ENCODE measurements at regions not wholly inside any gene's neighbourhood (a gene's known extent, or its start where the extent isn't known, plus 50 kb on each side); places are given as distances from the start of the nearest gene placed in this dataset.
"Not testable (repeated sequence)": the region's sequence is repeated elsewhere in the genome, so short reads cannot be mapped to it uniquely, and the experiment has no call there.

GRCh38 chr2:111316881-111317549 lies 196.3 kb downstream of the BCL2L11 start:
- H3K9me3 ChIP-seq (ENCODE audit: control insufficient read depth in 1 of 2, insufficient read depth in 1 of 2, low read depth in 1 of 2, low read length in 2 of 2); intact Hi-C loops (cut with micrococcal nuclease); RAD21 ChIA-PET (ENCODE audit: low non-redundant PET in 1 of 2, low total read pairs in 2 of 2, uncharacterized antibody in 2 of 2, unreplicated experiment in 2 of 2); H3K4me3 ChIP-seq (replicated peaks in 1 of 2; ENCODE audit: low read depth in 1 of 2, low read length in 2 of 2); H2AFZ ChIP-seq (ENCODE audit: low read depth, low read length, poor library complexity, severe bottlenecking); H3K36me3 ChIP-seq (ENCODE audit: control insufficient read depth in 1 of 2, insufficient read depth in 2 of 2, low read length in 2 of 2); H4K20me1 ChIP-seq (ENCODE audit: insufficient read depth); CTCF ChIA-PET; H3K9me2 ChIP-seq (ENCODE audit: insufficient read depth); POLR2A ChIA-PET; H3K9ac ChIP-seq (ENCODE audit: low read length); BruUV-seq (replicated peaks); DNase-seq (ENCODE audit: low read depth, low spot score); H3K27me3 ChIP-seq (ENCODE audit: insufficient read depth, low read length); H3K79me2 ChIP-seq (ENCODE audit: insufficient read depth, low read length): not testable (repeated sequence)
- Histone ChIP-seq H3K27ac (ENCODE audit: low read depth, low read length) (peak overlapping the region; percentile 40; the same call in 1 of the 2 replicates), H3K4me1 (ENCODE audit: control insufficient read depth in 1 of 2, insufficient read depth in 2 of 2, low read length in 2 of 2) (peaks cover 8 to 27% of the 10 kb centered on the region in 2 experiments), H3K4me2 (ENCODE audit: low read length) (peak overlapping the region; percentile 35; the same call in 1 of the 2 replicates)
- ATAC-seq = peak; percentile 54

- H3K27ac ChIP-seq (ENCODE audit: low read depth, low read length); BruUV-seq (replicated peaks); H3K4me3 ChIP-seq (replicated peaks in 1 of 2; ENCODE audit: low read depth in 1 of 2, low read length in 2 of 2); H3K27me3 ChIP-seq (ENCODE audit: insufficient read depth, low read length); H4K20me1 ChIP-seq (ENCODE audit: insufficient read depth); ATAC-seq; RAD21 ChIA-PET (ENCODE audit: low non-redundant PET in 1 of 2, low total read pairs in 2 of 2, uncharacterized antibody in 2 of 2, unreplicated experiment in 2 of 2); POLR2A ChIA-PET; H3K36me3 ChIP-seq (ENCODE audit: control insufficient read depth in 1 of 2, insufficient read depth in 2 of 2, low read length in 2 of 2); DNase-seq (ENCODE audit: low read depth, low spot score); H3K79me2 ChIP-seq (ENCODE audit: insufficient read depth, low read length); H2AFZ ChIP-seq (ENCODE audit: low read depth, low read length, poor library complexity, severe bottlenecking); CTCF ChIA-PET; H3K9me2 ChIP-seq (ENCODE audit: insufficient read depth); intact Hi-C loops (cut with micrococcal nuclease); H3K4me2 ChIP-seq (ENCODE audit: low read length); H3K9ac ChIP-seq (ENCODE audit: low read length); H3K9me3 ChIP-seq (ENCODE audit: control insufficient read depth in 1 of 2, insufficient read depth in 1 of 2, low read depth in 1 of 2, low read length in 2 of 2): not testable (repeated sequence)
- peaks cover 6 to 17% of the 10 kb centered on the region in 2 experiments for H3K4me1 ChIP-seq (ENCODE audit: control insufficient read depth in 1 of 2, insufficient read depth in 2 of 2, low read length in 2 of 2)
These were observed 198.8 kb downstream of the BCL2L11 start for GRCh38 chr2:111319552-111319951.

GRCh38 chr2:111320264-111320663 lies 199.6 kb downstream of the BCL2L11 start:
- DNase-seq (ENCODE audit: low read depth, low spot score); CTCF ChIA-PET; H4K20me1 ChIP-seq (ENCODE audit: insufficient read depth); H3K27ac ChIP-seq (ENCODE audit: low read depth, low read length); BruUV-seq (replicated peaks); H3K9me3 ChIP-seq (ENCODE audit: control insufficient read depth in 1 of 2, insufficient read depth in 1 of 2, low read depth in 1 of 2, low read length in 2 of 2); H3K27me3 ChIP-seq (ENCODE audit: insufficient read depth, low read length); H2AFZ ChIP-seq (ENCODE audit: low read depth, low read length, poor library complexity, severe bottlenecking); H3K4me3 ChIP-seq (replicated peaks in 1 of 2; ENCODE audit: low read depth in 1 of 2, low read length in 2 of 2); H3K36me3 ChIP-seq (ENCODE audit: control insufficient read depth in 1 of 2, insufficient read depth in 2 of 2, low read length in 2 of 2); POLR2A ChIA-PET; H3K9me2 ChIP-seq (ENCODE audit: insufficient read depth); RAD21 ChIA-PET (ENCODE audit: low non-redundant PET in 1 of 2, low total read pairs in 2 of 2, uncharacterized antibody in 2 of 2, unreplicated experiment in 2 of 2); ATAC-seq; H3K9ac ChIP-seq (ENCODE audit: low read length); H3K4me2 ChIP-seq (ENCODE audit: low read length); H3K79me2 ChIP-seq (ENCODE audit: insufficient read depth, low read length); intact Hi-C loops (cut with micrococcal nuclease): not testable (repeated sequence)
- H3K4me1 ChIP-seq (ENCODE audit: control insufficient read depth in 1 of 2, insufficient read depth in 2 of 2, low read length in 2 of 2) = peaks cover 6 to 17% of the 10 kb centered on the region in 2 experiments

All from HCT116 (cell line).